ENCODE measurements at regions not wholly inside any gene's neighbourhood (a gene's known extent, or its start where the extent isn't known, plus 50 kb on each side); places are given as distances from the start of the nearest gene placed in this dataset.

DNA sequence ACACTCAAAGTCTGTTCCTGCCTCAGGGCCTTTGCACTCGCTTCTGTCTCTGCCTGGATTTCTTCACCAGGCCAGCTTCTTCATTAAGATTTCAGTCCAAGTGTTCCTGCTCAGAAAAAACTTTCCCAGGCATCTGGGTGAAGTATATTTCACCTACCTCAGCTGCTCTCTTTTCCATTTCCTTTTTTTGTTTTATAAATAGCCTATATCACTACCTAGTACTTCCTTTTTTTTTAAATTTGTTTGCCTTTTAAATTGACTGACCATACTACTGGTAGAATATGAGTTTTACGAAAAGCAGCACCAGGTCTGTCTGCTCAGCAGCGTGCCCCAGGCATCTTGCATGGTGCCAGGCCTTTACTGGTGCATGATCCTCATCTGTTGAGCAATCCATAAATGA lies 1064.4 kb downstream of the UQCRFS1 start:
- TF ChIP-seq POLR2AphosphoS5 (IDR thresholded peaks at IDR 0.05; ENCODE audit: low read depth): no peak
- TF ChIP-seq, protein P1, sequence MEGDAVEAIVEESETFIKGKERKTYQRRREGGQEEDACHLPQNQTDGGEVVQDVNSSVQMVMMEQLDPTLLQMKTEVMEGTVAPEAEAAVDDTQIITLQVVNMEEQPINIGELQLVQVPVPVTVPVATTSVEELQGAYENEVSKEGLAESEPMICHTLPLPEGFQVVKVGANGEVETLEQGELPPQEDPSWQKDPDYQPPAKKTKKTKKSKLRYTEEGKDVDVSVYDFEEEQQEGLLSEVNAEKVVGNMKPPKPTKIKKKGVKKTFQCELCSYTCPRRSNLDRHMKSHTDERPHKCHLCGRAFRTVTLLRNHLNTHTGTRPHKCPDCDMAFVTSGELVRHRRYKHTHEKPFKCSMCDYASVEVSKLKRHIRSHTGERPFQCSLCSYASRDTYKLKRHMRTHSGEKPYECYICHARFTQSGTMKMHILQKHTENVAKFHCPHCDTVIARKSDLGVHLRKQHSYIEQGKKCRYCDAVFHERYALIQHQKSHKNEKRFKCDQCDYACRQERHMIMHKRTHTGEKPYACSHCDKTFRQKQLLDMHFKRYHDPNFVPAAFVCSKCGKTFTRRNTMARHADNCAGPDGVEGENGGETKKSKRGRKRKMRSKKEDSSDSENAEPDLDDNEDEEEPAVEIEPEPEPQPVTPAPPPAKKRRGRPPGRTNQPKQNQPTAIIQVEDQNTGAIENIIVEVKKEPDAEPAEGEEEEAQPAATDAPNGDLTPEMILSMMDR (IDR thresholded peaks at IDR 0.05; ENCODE audit: insufficient read depth, low read length): no peak
- TF ChIP-seq, protein P2, sequence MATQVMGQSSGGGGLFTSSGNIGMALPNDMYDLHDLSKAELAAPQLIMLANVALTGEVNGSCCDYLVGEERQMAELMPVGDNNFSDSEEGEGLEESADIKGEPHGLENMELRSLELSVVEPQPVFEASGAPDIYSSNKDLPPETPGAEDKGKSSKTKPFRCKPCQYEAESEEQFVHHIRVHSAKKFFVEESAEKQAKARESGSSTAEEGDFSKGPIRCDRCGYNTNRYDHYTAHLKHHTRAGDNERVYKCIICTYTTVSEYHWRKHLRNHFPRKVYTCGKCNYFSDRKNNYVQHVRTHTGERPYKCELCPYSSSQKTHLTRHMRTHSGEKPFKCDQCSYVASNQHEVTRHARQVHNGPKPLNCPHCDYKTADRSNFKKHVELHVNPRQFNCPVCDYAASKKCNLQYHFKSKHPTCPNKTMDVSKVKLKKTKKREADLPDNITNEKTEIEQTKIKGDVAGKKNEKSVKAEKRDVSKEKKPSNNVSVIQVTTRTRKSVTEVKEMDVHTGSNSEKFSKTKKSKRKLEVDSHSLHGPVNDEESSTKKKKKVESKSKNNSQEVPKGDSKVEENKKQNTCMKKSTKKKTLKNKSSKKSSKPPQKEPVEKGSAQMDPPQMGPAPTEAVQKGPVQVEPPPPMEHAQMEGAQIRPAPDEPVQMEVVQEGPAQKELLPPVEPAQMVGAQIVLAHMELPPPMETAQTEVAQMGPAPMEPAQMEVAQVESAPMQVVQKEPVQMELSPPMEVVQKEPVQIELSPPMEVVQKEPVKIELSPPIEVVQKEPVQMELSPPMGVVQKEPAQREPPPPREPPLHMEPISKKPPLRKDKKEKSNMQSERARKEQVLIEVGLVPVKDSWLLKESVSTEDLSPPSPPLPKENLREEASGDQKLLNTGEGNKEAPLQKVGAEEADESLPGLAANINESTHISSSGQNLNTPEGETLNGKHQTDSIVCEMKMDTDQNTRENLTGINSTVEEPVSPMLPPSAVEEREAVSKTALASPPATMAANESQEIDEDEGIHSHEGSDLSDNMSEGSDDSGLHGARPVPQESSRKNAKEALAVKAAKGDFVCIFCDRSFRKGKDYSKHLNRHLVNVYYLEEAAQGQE (IDR thresholded peaks at IDR 0.05; ENCODE audit: insufficient replicate concordance, low read depth): no peak
